ENCODE measurements at regions not wholly inside any gene's neighbourhood (a gene's known extent, or its start where the extent isn't known, plus 50 kb on each side); places are given as distances from the start of the nearest gene placed in this dataset.

DNA sequence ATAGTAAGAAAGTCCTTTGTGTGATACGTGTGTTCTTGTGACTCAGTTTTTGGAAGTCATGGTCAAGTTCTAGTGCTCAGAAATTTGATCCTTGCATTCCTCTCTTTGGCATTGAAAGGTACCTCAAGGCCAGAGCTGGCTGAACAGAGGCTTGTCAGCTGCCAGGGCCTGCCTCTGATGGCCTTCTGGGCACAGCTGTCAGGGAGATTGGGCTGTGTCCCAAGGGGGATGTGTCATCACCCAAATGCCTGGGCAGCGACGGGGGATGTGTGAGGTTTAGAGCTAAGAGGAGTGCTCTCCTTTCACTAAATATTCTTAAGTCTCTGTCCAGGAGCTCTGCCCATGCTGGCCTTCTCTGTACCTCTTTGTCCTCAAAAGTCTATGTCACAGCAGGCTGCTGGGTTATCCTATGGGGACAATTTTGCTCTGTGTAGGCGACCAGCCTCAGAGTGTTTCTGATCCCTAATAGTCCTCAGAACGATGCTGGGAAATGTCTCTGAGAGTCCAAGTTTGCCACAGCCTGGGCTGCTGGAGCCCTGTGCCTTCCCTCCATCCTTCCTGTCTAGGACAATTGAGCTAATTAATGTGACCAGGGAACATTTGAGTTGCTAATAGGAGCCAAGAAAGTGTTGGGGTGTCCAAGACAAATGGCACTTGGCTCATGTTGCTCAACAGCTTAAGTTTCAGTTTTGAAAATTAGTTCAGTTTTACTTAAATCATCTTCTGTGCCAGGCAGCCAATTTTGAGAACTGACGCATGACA lies 115.4 kb upstream of the ZNF521 start:
- FAIRE-seq (no peak), DNase-seq (ENCODE audit: insufficient read length) (no peak)
- no peak for TF ChIP-seq TAF1 (IDR thresholded peaks at IDR 0.05; ENCODE audit: borderline replicate concordance, low read depth, low read length)
- no peak for TF ChIP-seq POLR2A (IDR thresholded peaks at IDR 0.05; ENCODE audit: low read depth, low read length)
- no peak for TF ChIP-seq POLR2AphosphoS5 (IDR thresholded peaks at IDR 0.05; ENCODE audit: low read depth, low read length)

DNA sequence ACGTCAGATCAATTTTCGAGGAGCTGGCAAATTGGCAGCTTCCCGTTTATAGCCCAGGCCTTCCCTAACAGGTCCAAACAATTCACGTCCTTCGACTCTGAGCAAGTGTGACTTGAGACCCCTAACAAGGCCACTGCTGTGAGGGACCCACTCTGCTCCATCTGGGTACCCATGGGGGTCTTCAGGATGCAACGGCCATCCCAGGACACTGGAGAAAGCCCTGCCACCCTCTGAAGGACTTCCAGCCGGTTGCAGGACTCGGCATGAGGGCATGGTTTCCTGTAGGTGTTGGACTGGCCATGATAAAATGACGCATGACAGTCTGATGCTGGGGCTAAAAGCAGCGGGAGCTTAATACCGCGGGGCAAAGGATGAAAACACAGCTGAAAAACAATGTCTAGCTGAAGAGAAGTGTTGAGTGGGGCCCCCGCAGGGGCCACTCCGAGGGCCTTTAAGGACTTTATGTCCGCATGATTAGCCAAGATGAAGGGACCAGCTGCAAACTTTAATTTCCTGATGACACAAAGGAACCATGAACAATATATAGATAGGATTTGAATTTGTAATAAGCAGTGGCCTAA lies 113.3 kb upstream of the ZNF521 start:
- TF ChIP-seq POLR2A (IDR thresholded peaks at IDR 0.05; ENCODE audit: low read depth, low read length): no peak
- no peak for TF ChIP-seq TAF1 (IDR thresholded peaks at IDR 0.05; ENCODE audit: borderline replicate concordance, low read depth, low read length)
- TF ChIP-seq POLR2AphosphoS5 (IDR thresholded peaks at IDR 0.05; ENCODE audit: low read depth, low read length): no peak
- FAIRE-seq (no peak), DNase-seq (ENCODE audit: insufficient read length) (no peak)

DNA sequence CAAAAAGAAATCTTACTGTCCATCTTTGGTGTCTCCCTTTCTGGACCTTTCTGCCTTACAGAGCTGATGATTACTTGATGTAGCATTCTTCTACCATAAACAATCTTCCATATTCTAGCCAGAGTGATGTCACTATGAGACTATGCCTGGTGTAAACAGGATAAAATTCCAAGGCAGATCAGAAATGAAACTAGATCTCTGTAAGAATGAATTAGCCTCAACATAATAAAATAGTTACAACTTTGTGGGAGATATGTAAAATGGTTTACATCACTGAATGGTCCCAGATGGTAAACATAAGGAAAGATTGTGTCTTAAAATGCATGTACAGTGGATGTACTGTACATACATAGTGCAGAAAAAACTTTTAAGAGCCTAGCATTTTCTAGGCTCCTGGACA lies 112.3 kb upstream of the ZNF521 start:
- no peak for FAIRE-seq
- no peak for DNase-seq (ENCODE audit: insufficient read length)
- no peak for TF ChIP-seq POLR2A (IDR thresholded peaks at IDR 0.05; ENCODE audit: low read depth, low read length)
- no peak for TF ChIP-seq POLR2AphosphoS5 (IDR thresholded peaks at IDR 0.05; ENCODE audit: low read depth, low read length)
- TF ChIP-seq TAF1 (IDR thresholded peaks at IDR 0.05; ENCODE audit: borderline replicate concordance, low read depth, low read length): no peak

DNA sequence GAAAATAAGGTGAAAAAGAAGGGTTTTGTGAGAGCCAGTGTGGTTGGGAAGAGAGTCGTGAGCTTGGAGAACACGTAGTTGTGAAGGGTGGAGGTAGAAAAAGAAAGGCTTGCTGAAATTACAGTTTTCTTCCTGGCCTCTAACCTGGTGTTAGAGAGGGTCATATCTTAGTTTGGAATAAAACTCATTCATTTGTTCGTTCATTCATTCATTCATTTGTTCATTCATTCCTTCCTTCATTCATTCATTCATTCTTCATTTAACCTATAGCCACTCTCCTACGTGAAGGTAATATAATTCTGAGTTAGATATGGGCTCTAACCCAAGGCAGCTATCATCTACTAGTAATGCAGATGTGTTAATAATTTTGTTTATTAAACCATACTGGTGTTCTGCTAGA lies 111.8 kb upstream of the ZNF521 start:
- TF ChIP-seq TAF1 (IDR thresholded peaks at IDR 0.05; ENCODE audit: borderline replicate concordance, low read depth, low read length) (no peak), POLR2A (IDR thresholded peaks at IDR 0.05; ENCODE audit: low read depth, low read length) (no peak), POLR2AphosphoS5 (IDR thresholded peaks at IDR 0.05; ENCODE audit: low read depth, low read length) (no peak)
- DNase-seq (ENCODE audit: insufficient read length) (no peak), FAIRE-seq (no peak)

DNA sequence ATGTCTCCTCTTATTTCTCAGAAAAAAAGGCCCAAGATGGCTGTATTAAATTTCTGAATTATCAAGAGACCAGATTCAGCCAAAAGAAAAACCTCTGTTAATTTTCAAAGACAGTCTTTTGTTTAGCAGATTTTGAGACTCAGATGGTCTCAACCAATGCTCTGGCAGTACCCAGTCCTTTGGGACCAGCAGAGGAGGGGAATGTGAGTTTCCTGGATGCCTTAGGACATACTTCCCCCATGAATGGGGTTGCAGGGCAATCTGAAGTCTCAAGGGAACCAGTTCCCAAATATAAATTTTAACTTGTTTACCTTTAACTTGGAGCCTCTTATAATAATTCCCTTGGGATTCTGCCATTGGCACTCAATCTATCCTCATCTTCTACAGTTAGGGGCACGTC lies 107.8 kb upstream of the ZNF521 start:
- TF ChIP-seq POLR2A (IDR thresholded peaks at IDR 0.05; ENCODE audit: low read depth, low read length) (no peak), POLR2AphosphoS5 (IDR thresholded peaks at IDR 0.05; ENCODE audit: low read depth, low read length) (no peak), TAF1 (IDR thresholded peaks at IDR 0.05; ENCODE audit: borderline replicate concordance, low read depth, low read length) (no peak)
- FAIRE-seq (no peak), DNase-seq (ENCODE audit: insufficient read length) (no peak)

DNA sequence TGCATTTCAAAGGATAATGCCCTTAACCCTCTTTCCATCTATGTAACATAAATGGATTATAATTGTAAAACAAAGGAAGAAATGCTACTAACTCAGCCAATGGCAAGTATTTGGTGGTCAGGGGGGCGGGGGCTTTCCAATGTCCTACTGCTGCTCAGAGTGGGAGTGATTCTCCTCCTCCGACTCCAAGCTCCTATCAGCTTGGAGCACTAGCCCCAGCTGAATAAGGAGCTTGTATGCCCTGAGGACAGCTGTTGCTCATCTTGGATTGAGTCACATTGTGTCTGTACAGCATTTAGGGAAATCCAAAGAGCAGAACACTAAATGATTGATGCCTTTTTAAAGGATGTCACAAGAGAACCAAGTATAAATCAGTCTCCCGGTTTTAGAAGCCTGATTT lies 105.6 kb upstream of the ZNF521 start:
- TF ChIP-seq POLR2A (IDR thresholded peaks at IDR 0.05; ENCODE audit: low read depth, low read length) (no peak), TAF1 (IDR thresholded peaks at IDR 0.05; ENCODE audit: borderline replicate concordance, low read depth, low read length) (no peak), POLR2AphosphoS5 (IDR thresholded peaks at IDR 0.05; ENCODE audit: low read depth, low read length) (no peak)
- FAIRE-seq (no peak), DNase-seq (ENCODE audit: insufficient read length) (no peak)

DNA sequence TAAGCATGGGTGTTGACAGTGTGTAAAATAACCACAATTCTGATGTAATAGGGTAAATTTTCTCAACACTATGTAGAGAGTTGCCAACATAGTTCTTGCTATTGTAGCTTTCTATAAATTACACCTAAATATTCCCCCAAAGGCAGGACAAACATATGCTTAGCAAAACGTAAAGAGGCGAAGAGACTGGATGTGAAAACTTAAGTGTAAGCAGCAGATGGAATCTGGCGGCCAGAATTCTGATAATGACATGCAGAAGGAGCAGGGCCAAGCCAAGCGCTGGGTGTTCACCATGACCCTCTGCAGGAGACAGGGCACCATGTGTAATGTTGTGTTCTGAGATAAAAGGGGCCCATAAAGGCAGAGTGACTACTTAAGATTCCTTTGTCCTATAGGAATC lies 105.2 kb upstream of the ZNF521 start:
- FAIRE-seq (no peak), DNase-seq (ENCODE audit: insufficient read length) (no peak)
- TF ChIP-seq POLR2A (IDR thresholded peaks at IDR 0.05; ENCODE audit: low read depth, low read length) (no peak), POLR2AphosphoS5 (IDR thresholded peaks at IDR 0.05; ENCODE audit: low read depth, low read length) (no peak), TAF1 (IDR thresholded peaks at IDR 0.05; ENCODE audit: borderline replicate concordance, low read depth, low read length) (no peak)

DNA sequence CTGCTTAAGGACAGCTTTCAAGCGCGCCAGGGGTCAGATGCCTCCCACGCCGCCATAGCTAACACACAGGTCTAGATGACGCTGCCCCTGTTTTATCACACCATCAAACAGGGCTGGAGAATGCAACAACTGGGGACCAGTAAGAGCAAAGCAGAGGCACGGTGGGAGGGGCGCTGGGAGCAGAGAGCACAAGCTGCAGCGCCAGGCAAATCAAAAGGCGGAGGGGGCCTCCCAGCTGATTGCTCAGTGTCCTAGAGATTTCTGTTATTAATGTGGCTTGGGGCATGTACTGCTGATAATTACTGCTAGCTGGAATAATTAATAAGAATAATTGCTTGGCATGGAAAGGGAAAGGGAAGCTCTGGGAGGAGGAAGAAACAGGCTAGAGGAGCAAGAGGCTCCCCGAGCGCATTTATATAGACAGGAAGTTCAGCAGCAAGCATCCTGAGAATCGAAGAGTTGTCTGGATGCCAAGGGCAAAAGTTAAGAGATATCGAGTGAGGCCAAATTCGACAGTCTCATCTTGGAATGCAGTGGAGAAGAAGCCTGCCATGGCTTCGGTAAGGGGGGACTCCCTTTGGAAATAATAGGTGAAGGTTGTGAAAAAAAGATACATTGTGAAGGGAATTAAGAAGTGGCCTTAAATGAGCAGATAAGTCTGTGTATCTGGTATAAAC lies 104.5 kb upstream of the ZNF521 start:
- DNase-seq (ENCODE audit: insufficient read length): no peak
- no peak for FAIRE-seq
- TF ChIP-seq POLR2AphosphoS5 (IDR thresholded peaks at IDR 0.05; ENCODE audit: low read depth, low read length) (no peak), TAF1 (IDR thresholded peaks at IDR 0.05; ENCODE audit: borderline replicate concordance, low read depth, low read length) (no peak), POLR2A (IDR thresholded peaks at IDR 0.05; ENCODE audit: low read depth, low read length) (no peak)

DNA sequence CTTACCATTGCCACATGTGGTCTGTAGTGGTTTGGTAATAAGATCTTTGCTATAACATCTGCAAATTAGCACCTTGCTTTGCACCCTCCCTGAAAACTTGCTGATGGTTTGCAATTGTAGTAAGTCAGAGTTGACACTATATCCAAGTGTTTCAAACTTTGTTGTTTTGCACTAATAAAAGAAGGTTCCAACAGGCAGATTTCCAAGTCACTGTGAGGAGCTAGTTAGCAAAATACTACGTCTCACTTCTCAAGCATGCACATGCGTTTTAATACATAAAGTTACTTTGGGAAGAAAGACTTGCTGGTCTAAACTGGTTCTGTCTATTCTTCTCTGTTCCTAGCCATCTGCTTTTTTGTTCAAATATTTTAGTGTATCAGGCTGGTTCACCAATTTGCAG lies 103.7 kb upstream of the ZNF521 start:
- no peak for TF ChIP-seq POLR2A (IDR thresholded peaks at IDR 0.05; ENCODE audit: low read depth, low read length)
- no peak for TF ChIP-seq POLR2AphosphoS5 (IDR thresholded peaks at IDR 0.05; ENCODE audit: low read depth, low read length)
- DNase-seq (ENCODE audit: insufficient read length) (no peak), FAIRE-seq (no peak)

DNA sequence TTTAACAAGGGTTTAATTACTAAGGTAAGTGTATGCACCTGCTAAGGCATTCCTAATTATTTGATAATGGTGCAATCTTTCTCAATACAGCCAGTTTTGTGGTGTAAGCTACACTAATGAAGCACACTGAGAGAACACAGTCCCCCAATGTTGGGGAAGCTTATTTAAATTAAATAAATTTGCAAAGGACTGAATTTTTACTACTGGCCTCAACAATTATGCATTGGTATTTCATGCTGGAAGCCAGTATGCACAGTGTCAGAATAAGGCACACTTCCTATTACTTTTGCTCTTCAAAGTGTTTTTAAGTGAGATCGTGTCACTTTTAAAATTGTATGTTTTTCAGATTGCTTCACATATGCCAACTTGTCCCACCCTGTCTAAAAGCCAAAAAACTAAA lies 103.2 kb upstream of the ZNF521 start:
- DNase-seq (ENCODE audit: insufficient read length): no peak
- no peak for TF ChIP-seq POLR2A (IDR thresholded peaks at IDR 0.05; ENCODE audit: low read depth, low read length)
- no peak for TF ChIP-seq TAF1 (IDR thresholded peaks at IDR 0.05; ENCODE audit: borderline replicate concordance, low read depth, low read length)
- TF ChIP-seq POLR2AphosphoS5 (IDR thresholded peaks at IDR 0.05; ENCODE audit: low read depth, low read length): no peak
- FAIRE-seq: no peak

DNA sequence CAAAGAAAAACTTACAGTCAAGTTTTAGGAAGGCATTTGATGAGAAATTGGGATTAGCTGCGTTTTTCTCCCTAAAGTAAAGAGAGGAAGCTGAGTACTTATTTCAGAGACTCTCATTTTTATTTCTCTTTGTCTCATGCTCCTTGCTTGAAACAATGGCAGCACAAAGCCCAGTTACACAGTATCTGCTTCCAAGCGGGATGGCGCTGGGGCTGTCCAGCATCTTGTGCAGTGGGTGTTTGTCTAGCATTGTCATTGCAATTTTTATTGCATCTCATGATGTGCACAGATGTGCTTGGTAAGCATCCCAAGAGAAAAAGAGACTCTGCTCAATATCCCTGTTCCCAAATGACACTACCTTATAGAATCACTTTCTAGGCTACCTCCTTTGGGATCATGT lies 102.8 kb upstream of the ZNF521 start:
- FAIRE-seq (no peak), DNase-seq (ENCODE audit: insufficient read length) (no peak)
- TF ChIP-seq TAF1 (IDR thresholded peaks at IDR 0.05; ENCODE audit: borderline replicate concordance, low read depth, low read length) (no peak), POLR2AphosphoS5 (IDR thresholded peaks at IDR 0.05; ENCODE audit: low read depth, low read length) (no peak), POLR2A (IDR thresholded peaks at IDR 0.05; ENCODE audit: low read depth, low read length) (no peak)

DNA sequence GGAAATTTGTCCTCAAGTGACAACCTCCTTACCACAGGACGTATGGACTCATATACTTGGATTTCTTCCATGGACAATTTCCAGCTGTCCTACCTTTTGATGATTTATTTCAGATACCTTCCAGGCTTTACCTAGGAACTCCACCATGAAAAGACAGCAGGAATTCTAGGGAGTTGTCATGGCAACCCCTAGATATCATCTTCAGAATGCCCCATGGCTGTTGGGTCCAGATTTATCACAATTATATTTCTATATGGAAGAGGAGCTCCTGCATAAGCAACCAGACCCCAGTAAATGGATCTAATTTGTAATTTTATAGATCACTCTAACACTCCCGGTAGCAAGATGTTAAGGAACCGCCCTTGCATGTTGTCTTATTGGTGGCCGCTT lies 102.3 kb upstream of the ZNF521 start:
- no peak for TF ChIP-seq POLR2AphosphoS5 (IDR thresholded peaks at IDR 0.05; ENCODE audit: low read depth, low read length)
- TF ChIP-seq TAF1 (IDR thresholded peaks at IDR 0.05; ENCODE audit: borderline replicate concordance, low read depth, low read length): no peak
- TF ChIP-seq POLR2A (IDR thresholded peaks at IDR 0.05; ENCODE audit: low read depth, low read length): no peak
- FAIRE-seq (no peak), DNase-seq (ENCODE audit: insufficient read length) (no peak)

All from GM12892 (cell line).